ENCODE measurements at regions not wholly inside any gene's neighbourhood (a gene's known extent, or its start where the extent isn't known, plus 50 kb on each side); places are given as distances from the start of the nearest gene placed in this dataset.

DNA sequence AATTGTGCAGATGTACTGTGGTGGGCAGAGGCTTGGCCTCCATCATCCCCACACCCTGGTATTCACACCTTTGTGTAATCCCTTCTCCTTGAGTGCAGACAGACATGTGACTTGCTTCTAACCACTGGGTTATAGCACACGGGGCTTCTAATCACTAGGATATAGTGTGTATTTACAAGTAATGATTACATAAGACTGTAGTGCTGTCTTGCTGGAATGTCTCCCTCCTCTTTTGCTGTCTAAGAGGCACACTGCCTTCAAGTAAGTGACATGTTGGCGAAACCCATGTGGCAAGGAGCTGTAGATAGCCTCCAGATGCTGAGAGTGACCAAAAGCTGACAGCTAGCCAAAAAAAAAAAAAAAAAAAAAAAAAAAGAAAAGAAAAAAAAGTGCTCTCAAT, 542.7 kb upstream of the MDFIC2 start:
- no peak for TF ChIP-seq CTCF (conservative IDR thresholded peaks at IDR 0.05)
- no peak for TF ChIP-seq ZFX (IDR thresholded peaks at IDR 0.05)

Measured in C4-2B (cell line).